ENCODE measurements at regions not wholly inside any gene's neighbourhood (a gene's known extent, or its start where the extent isn't known, plus 50 kb on each side); places are given as distances from the start of the nearest gene placed in this dataset.

GRCh38 chr7:121810831-121811672 lies 61.9 kb upstream of the PTPRZ1 start:
- FAIRE-seq (no peak), DNase-seq (ENCODE audit: insufficient read length, low spot score) (no peak)

DNA sequence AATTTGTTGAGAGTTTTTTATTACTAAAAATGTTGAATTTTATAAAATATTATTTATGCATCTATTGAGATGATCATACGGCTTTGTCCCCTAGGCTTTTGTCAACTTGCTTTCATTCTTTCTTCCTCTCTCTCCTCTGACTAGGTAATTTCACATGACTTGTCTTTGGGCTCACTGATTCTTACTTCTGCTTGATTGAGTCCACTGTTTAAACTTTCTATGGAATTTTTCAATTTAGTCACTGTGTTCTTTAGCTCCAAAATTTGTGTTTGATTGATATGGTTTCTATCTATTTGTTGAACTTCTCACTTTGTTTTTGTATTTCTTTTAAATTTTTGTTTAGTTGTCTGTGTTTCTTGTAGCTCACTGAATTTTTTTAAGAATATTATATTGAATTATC lies 65.9 kb upstream of the PTPRZ1 start:
- DNase-seq (ENCODE audit: insufficient read length, low spot score), result no peak
- FAIRE-seq, result no peak

DNA sequence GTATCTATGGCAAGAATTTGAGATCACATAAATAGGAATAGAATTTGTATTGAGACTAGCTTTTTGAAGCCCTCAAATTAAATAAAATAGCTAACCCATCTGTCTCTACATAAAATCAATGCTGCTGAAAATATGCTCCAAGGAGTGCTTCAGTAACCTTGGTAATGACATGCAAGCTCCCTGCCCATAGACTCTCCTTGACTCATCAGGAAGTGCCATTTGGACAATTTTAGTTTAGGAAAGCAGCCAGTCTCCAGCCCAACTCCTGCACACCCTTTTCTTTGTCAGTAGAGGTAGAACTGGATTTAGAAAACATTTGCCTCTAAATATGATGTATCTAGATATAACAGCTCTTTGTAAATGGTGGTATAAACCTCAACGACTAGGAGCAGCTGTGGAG lies 69.9 kb upstream of the PTPRZ1 start:
- DNase-seq (ENCODE audit: insufficient read length, low spot score), result no peak
- no peak for FAIRE-seq

DNA sequence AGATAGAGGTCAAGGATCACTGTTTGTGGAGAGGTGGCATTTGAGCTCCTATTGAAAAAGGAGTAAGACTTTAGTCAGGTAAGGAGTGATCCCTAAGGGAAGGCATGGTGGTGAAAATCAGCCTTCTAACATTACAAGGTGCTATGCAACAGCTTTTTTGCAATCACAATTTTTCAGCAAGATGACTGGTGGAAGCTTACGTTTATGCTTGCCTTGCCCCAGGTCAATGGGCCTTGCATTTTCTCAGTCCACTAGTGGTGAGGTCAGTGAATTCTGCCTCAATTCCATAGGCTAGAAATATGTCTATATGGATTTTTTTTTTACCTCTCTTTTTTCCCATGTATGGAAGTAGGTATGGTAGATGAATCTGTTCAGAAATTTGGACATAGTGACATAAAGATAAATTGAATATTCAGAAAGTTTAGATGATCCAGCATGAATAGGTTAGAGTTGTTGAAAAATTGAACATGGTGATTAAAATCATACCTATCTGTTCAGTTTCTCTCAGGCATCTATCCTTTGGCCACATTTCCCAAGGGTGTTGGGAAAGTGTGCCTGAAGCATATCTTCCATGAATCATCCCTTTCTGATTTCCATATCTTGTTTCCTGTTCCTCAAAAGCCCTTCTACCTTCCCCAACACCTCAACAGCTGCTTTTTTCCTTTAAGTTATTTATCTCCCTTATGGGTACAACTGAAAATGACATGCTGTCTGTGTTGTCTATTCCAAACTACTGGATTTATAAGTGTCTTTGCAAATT lies 71.9 kb upstream of the PTPRZ1 start:
- no peak for FAIRE-seq
- no peak for DNase-seq (ENCODE audit: insufficient read length, low spot score)

DNA sequence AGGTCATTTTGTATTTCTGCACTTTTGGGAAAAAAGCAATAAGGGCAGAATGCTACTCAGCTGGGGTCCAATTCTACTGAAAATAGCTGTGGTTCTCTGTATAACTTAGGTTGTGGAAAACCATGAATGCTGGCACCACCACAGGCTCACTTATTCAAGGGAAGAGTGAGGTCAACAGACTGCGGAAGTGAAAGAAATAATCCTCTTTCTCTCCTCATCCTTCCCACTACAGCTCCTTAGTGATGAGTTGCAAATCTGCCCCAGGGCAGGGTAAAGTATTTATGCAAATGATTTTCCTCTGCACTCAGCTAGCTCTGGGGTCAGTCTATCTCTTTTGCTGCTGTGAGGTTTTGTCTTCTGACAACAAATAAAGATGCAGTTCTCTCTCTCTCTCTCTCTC lies 74.1 kb upstream of the PTPRZ1 start:
- FAIRE-seq (no peak), DNase-seq (ENCODE audit: insufficient read length, low spot score) (no peak)

DNA sequence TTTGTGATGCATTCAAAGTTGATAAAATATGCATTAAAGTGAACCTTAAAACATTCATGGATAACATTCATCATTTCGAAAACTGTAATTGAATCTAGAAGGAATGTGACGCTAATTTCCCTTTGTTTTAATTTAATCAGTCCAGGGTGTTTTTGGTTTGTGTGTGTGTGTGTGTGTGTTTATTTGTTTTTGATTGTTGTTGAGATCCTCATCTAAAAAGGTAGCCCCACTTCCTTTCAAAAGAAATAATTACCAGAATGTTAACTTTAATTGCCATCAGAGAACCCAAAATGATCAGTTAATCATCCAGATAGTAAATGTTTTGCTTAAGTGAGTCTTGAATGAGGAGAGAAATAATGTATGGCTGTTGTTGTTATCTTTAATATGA lies 74.5 kb upstream of the PTPRZ1 start:
- FAIRE-seq (no peak), DNase-seq (ENCODE audit: insufficient read length, low spot score) (no peak)

DNA sequence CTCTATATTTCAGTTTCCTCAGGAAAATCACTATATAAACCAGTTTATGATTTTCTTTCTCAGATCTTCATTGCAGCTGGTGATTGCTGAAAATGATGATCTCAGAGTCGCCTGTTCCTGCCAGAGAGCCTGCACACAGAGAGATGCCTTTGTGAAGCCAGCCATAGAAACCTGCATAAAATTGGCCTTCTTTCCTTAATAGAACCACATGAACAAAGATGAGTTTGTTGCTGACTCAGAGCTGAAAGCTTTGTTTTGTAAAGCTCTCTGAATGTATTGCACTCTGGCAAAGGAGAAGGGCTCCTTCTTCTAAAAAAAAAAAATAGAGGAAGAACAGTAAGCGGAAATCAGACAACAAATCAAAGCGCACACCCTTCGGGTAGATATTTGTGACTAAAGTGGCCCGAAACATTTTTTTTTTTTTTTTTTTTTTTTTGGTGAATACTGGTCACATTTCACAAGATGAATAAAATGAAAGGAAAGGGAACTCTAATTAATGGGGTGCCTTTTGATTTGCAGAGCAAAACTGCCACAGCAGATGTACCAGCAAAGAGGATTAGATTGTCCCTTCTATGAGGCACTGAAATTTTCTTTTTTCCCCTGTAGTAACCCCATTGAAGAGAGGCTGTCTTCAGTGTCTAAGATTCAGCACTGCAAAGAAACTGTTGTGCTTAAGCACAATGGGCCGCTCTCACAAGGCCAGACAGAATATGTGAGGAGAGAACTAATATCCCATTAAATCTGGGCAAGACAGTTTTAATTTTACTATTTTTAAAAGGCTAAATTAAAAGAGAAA lies 75.1 kb upstream of the PTPRZ1 start:
- DNase-seq (ENCODE audit: insufficient read length, low spot score), result no peak
- no peak for FAIRE-seq

- DNase-seq (ENCODE audit: insufficient read length, low spot score) (no peak), FAIRE-seq (no peak)
Observed at GRCh38 chr7:121796936-121797656, 75.9 kb upstream of the PTPRZ1 start.

DNA sequence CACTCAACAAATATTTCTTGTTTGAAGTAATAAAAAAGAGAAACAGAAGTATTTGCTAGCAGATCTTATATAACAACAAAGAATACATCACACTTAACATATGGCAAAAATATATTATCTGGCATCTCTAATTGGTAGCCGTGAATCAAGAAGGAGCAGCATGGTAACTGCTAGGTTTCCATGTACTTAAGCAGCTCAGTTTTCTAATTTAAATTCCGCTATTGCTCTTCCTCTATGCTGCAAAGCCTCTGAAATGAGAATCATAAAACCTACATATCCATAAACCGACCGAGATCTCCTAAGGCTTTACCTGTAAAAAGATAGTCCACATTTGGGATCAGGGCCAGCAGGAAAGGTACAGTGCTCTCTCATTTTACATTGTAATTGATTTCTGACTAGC lies 76.6 kb upstream of the PTPRZ1 start:
- DNase-seq (ENCODE audit: insufficient read length, low spot score), result no peak
- FAIRE-seq, result no peak

- DNase-seq (ENCODE audit: insufficient read length, low spot score), result no peak
- no peak for FAIRE-seq
Observed at GRCh38 chr7:121795736-121796135, 77.2 kb upstream of the PTPRZ1 start.

DNA sequence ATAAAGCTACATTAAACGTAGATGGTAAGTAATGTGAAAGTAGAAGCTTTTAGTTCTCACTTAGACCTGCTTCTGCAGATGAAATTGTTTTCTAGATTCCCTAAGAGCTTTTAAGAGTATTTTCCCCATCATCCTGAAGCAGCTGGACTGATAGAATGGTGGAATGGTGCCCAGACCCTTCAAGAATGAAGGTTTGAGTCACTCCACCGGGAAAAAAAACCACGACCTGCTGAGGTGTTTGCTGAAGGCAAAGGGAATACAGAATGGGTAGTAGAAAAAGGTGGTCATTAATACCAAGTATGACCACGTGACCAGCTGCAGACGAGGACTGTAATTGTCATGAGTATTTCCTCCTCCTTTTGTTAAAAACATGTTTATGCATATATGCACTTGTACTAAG lies 79.2 kb upstream of the PTPRZ1 start:
- DNase-seq (ENCODE audit: insufficient read length, low spot score) (no peak), FAIRE-seq (no peak)

- DNase-seq (ENCODE audit: insufficient read length, low spot score) (no peak), FAIRE-seq (no peak)
Observed at GRCh38 chr7:121777672-121778071, 95.3 kb upstream of the PTPRZ1 start.

GRCh38 chr7:121774563-121774962 lies 98.4 kb upstream of the PTPRZ1 start:
- FAIRE-seq, result no peak
- no peak for DNase-seq (ENCODE audit: insufficient read length, low spot score)

DNA sequence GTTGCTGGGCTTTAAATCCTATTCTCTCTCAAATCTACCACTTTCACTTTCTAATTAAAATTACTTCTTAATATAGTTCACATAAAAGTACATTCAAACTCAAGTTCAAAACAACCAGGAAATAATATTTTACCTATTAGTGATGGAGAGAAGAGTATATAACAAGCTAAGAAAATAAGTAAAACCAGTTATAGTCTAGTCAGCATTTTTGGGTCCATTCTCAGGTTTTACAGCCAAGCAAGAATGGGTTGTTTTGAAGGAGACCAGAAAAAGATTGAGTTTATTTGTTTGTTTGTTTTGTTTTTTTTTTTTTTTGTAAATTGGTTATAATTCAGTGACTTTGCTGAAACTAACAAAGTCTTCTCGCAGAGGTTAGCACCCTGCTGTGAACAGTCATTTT lies 106.3 kb upstream of the PTPRZ1 start:
- no peak for DNase-seq (ENCODE audit: insufficient read length, low spot score)
- no peak for FAIRE-seq

DNA sequence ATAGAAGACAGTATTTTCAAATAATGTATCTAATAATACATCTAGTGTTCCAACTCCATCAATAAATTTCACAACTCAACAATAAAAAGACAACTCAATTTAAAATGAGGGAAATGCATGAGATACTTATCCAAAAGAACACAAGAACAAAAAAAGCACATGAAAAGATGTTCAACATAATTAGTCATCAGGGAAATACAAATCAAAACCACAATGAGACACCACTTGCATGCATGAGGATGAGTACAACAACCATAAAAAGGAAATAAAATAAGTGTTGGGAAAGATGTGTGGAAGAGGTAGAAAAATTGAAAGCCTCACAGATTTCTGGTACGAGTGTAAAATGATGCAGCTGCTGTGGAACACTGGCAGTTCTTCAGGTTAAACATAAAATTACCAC lies 111.6 kb upstream of the PTPRZ1 start:
- FAIRE-seq (no peak), DNase-seq (ENCODE audit: insufficient read length, low spot score) (no peak)

DNA sequence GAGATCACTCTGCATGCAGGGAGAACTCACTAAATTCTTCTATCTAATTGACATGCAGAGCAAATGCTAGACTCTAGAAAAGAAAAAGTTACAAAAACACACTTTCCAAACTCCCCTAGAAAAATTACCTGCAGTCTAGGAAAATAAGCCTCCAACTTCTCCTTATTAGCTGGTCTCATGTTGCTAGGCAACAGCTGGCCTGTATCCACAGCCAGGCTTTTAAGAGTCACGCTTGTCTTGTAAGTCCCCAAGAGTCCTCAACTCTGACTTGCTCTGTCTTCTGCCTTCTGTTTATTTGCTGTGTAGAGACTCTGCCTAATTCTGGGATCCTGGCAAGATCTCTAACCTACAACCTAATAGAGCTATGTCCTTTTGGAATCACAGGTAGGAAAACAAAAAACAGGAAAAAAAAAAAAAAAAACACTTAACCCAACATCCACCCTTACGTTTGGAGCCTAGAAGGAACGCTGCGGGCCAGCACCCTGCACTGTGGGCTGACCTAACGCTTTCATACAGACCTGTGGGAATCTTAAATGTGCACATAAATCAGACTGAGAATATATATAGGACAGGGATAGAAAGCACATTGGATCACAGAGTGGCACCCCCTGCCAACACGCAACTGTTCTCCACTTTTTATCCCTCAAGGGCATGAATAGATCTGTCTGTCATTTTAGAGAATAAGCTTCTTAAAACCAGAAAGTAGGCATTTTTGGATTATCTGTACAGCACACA lies 117.0 kb upstream of the PTPRZ1 start:
- no peak for FAIRE-seq
- no peak for DNase-seq (ENCODE audit: insufficient read length, low spot score)

DNA sequence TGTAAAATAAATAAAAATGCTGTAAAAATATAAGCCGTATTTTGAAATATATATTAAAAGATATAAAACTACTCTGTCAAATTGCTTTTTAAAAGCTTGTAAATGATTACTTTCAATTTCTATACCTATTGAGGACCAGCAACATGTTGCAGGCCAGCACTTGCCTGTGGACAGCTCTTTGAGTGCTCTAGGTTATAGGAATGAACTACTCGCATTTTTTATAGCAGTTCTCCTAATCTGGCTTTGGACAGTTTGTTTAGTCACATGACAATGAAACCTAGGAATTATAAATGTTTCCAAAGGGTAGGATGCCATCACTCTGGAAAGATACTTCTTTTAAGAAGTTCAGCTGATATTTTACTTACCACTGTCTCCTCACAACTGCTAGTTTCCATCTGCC lies 117.7 kb upstream of the PTPRZ1 start:
- DNase-seq (ENCODE audit: insufficient read length, low spot score), result no peak
- no peak for FAIRE-seq

- FAIRE-seq, result no peak
Observed at GRCh38 chr7:121753944-121754343, 119.0 kb upstream of the PTPRZ1 start.

DNA sequence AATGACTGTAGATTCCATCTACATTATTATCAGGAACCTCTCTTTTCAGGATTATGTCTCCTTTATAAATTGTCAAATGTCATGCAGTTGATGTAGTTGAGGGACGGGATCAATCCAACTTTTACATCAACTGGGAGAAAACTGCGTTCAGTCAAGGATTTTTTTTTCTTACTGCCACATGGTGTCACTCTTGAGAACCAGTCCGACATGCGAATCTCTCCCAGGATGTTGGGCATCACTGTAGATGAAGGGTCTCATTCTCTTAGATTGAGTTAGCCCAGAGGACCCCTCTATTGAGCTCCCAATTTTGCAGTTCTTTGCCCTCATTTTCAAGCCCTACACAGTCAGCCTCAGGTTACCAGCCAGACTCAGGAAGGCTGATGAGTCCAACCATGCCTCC lies 120.3 kb upstream of the PTPRZ1 start:
- FAIRE-seq (no peak), DNase-seq (ENCODE audit: insufficient read length, low spot score) (no peak)

More at GRCh38 chr7:121753944-121754343, 119.0 kb upstream of the PTPRZ1 start:
- no peak for DNase-seq (ENCODE audit: insufficient read length, low spot score)

- DNase-seq (ENCODE audit: insufficient read length, low spot score), result no peak
- FAIRE-seq, result no peak
Observed at GRCh38 chr7:121748546-121748945, 124.4 kb upstream of the PTPRZ1 start.

All from HTR-8/SVneo (cell line).